AG10803 (cell line): ENCODE measurements at regions not wholly inside any gene's neighbourhood (a gene's known extent, or its start where the extent isn't known, plus 50 kb on each side); places are given as distances from the start of the nearest gene placed in this dataset.
"Not testable (repeated sequence)": the region's sequence is repeated elsewhere in the genome, so short reads cannot be mapped to it uniquely, and the experiment has no call there.

Source experiments
- DNase-seq: peaks from one replicate; pipeline ENCODE4 v3.0.0; 2010; ENCODE audit warnings: low read depth
- H3K4me3 ChIP-seq: 2 replicates; pipeline ENCODE4 v1.5.1; 2011; ENCODE audit warnings: mild to moderate bottlenecking, low read length, control low read depth
- TF ChIP-seq, protein P1 (sequence below): conservative IDR thresholded peaks from 2 replicates; pipeline ENCODE4 v1.5.1; 2011; ENCODE audit warnings: mild to moderate bottlenecking, low read length, control low read depth, inconsistent platforms

DNA sequence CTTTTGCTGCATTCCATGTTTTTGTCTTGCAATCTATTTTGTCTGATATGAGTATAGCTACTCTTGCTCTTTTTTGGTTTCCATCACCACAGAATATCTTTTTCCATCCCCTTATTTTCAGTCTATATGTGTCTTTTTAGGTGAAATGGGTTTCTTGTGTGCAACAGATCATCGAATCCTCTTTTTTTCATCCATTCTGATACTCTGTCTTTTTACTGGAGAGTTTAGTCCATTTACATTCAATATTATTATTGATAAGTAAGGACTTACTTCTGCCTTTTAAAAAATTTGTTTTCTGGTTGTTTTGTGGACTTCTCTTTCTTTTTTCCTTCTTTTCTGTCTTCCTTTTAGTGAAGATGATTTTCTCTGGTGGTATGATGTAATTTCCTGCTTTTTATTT lies 64.6 kb upstream of the CD55 start:
- no peak for DNase-seq
- TF ChIP-seq, protein P1, sequence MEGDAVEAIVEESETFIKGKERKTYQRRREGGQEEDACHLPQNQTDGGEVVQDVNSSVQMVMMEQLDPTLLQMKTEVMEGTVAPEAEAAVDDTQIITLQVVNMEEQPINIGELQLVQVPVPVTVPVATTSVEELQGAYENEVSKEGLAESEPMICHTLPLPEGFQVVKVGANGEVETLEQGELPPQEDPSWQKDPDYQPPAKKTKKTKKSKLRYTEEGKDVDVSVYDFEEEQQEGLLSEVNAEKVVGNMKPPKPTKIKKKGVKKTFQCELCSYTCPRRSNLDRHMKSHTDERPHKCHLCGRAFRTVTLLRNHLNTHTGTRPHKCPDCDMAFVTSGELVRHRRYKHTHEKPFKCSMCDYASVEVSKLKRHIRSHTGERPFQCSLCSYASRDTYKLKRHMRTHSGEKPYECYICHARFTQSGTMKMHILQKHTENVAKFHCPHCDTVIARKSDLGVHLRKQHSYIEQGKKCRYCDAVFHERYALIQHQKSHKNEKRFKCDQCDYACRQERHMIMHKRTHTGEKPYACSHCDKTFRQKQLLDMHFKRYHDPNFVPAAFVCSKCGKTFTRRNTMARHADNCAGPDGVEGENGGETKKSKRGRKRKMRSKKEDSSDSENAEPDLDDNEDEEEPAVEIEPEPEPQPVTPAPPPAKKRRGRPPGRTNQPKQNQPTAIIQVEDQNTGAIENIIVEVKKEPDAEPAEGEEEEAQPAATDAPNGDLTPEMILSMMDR: no peak
- no peak overlapping the region for H3K4me3 ChIP-seq

DNA sequence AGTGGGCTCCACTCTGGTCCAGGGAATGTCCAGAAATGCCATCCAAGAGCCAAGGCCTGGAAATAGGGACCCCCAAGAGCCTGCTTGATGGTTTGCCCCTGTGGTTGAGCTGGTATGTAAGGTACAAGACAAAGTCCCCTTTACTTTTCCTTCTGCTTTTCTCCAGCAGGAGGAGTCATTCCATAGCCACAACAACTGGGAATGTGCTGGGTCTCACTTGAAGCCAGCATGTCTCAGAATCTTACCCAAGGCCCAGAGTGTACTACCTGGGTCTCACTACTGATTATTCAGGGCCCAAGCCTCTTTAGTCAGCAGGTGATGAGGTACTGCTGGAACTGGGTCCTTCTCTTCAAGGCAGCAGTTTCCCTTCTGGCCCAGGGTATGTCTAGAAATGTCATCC lies 62.1 kb upstream of the CD55 start:
- DNase-seq: peak; percentile 48
- TF ChIP-seq, protein P1: peak; percentile 74
- no peak overlapping the region for H3K4me3 ChIP-seq

DNA sequence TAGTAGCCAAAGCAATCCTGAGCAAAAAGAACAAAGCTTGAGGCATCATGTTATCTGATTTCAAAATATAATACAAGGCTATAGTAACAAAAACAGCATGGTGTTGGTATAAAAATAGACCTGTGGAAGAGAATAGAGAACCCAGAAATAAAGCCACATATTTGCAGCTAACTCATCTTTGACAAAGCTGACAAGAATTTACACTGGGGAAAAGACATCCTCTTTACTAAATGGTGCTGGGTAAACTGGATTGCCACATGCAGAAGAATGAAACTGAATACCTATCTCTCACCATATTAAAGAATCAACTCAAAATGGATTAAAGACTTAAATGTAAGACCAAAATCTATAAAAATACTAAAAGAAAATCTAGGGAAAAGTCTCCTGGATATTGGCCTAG lies 59.5 kb upstream of the CD55 start:
- TF ChIP-seq, protein P1: no peak
- peak; percentile 12 for DNase-seq

DNA sequence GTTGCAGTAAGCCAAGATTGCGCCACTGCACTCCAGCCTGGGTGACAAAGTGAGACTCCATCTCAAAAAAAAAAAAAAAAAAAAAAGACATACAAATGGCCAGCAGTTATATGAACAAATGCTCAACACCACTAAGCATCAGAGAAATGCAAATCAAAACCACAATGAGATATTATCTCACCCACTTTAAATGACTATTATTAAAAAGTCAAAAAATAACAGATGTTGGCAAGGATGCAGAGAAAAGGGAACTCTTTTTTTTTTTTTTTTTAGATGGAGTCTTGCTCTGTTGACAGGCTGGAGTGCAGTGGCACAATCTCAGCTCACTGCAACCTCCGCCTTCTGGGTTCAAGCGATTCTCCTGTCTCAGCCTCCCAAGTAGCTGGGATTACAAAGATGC lies 58.6 kb upstream of the CD55 start:
- not testable (repeated sequence) for DNase-seq, H3K4me3 ChIP-seq

More for the DNA sequence above, 59.5 kb upstream of the CD55 start:
- no peak overlapping the region for H3K4me3 ChIP-seq

DNA sequence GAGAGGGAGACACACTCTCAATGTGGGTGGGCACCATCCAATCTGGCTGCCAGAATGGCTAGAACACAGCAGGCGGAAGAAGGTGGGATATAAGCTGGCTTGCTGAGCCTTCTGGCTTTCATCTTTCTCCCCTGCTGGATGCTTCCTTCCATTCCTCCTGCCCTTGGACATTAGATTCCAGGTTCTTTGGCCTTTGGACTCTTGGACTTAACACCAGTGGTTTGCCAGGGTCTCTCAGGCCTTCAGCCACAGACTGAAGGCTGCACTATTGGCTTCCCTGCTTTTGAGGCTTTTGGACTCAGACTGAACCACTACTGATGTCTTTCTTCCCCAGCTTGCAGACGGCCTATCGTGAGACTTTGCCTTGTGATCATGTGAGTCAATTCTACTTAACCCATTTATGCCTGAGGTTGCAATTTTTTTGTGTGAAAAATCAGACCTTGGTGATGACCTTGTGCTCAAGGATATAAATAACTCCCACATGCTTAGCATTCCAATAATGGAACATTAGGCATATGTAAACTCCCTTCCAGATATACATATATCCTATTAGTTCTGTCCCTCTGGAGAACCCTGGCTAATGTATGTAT lies 56.7 kb upstream of the CD55 start:
- no peak for DNase-seq
- H3K4me3 ChIP-seq: no peak overlapping the region
- TF ChIP-seq, protein P1: no peak

DNA sequence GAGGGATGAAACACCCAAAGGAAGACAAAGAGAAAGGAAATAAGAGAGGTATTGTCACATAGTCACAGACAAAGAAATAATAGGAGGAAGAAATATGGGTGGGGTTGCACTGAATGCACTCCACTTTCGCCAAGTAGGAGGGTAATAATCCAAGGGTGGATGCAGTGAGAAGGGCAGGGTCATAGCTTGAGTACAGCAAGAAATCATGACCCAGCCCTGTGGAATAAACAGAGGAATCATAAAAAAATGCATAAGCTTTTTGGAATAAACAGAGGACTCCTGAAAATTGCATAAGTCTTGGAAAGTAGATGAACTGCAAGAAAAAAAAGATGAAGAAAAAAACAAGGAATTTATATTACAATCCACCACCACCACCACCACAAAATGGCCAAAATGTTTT lies 53.1 kb upstream of the CD55 start:
- no peak overlapping the region for H3K4me3 ChIP-seq
- TF ChIP-seq, protein P1: no peak
- no peak for DNase-seq

DNA sequence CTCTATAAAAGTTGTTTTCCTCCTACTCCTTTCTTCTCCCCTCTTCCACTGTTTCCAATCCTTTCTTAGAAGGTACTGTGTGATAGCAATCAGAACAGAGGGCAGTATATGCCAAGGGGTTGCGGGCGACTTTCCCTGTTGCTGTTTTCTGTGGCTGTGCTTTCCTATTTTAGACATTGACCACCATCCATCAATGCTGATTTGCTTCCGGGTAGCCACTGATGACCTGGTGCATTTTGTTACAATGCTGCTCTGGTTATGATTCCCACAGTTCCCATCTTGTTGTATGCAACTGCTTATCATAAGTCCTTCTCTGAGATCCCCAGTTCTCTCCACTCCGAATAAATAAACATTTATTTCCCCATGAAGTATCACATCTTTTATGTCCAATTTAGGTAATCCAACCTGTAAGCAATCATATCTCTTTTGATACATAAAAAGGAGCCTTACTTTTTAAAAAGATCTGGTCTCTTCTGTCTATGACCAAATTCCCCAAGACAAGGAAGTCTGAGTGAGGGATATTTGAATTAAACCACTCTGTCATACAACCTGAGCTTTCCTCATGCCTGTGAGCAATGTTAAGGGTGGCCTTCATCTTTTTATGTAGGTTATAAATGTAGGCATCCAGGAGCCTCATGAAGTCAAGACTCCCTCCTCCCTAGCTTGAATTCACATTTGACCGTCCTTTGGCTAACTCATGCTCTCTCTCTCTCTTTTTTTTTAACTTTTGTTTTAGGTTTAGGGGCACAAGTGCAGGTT lies 52.5 kb upstream of the CD55 start:
- DNase-seq: no peak
- no peak overlapping the region for H3K4me3 ChIP-seq
- TF ChIP-seq, protein P1: no peak
